B cell (primary cell): ENCODE measurements at regions not wholly inside any gene's neighbourhood (a gene's known extent, or its start where the extent isn't known, plus 50 kb on each side); places are given as distances from the start of the nearest gene placed in this dataset.

Experiments used
- ATAC-seq: fragments of 200-7000 bp; cut with Tn5 transposase; one replicate; pipeline ENCODE4 v1.10.0; 2021; ENCODE audit warnings: low read depth, mild to moderate bottlenecking, moderate number of reproducible peaks, moderate library complexity
- CTCF ChIA-PET: fragments of 350-600 bp; sonication (Branson Sonifier 250); formaldehyde crosslinking; loops from one replicate; lab custom pipeline; 2021; ENCODE audit warnings: antibody characterized with exemption, inconsistent platforms; lab: Charles Lee
- POLR2A ChIA-PET: fragments of 350-600 bp; sonication (Branson Sonifier 250); formaldehyde crosslinking; loops from one replicate; lab custom pipeline; 2021; ENCODE audit warnings: antibody characterized with exemption; lab: Charles Lee
- DNase-seq: peaks from one replicate; pipeline ENCODE4 v3.0.0; 2013
- H2AFZ ChIP-seq: 2 replicates; pipeline ENCODE4 v1.6.1; 2012; ENCODE audit warnings: mild to moderate bottlenecking, low read depth, low read length; ENCODE audit not compliant: insufficient read depth, poor library complexity, severe bottlenecking
- H3K27ac ChIP-seq, 2 donors: 1 replicate in 1 of 2; 2 replicates in 1 of 2; pipeline ENCODE4 v1.5.1; 2012 to 2013; ENCODE audit warnings: low read length in 2 of 2, mild to moderate bottlenecking in 2 of 2, moderate library complexity in 1 of 2
- H3K27me3 ChIP-seq, 4 experiments: fragments of 200-600 bp in 1 of 4; sonication (generic) in 1 of 4; replicated peaks in 1 of 4; 1 replicate in 2 of 4; 2 replicates in 2 of 4; pipeline versions ENCODE4 v1.6.1 to v1.7.0; 2013 to 2016; ENCODE audit warnings: low read length in 3 of 4, mild to moderate bottlenecking in 2 of 4, mixed read lengths in 1 of 4, moderate library complexity in 1 of 4; ENCODE audit not compliant: insufficient read depth in 4 of 4, control insufficient read depth in 3 of 4; ENCODE audit errors: control extremely low read depth in 1 of 4
- H3K36me3 ChIP-seq, 2 experiments: replicated peaks in 1 of 2; 1 replicate in 1 of 2; 2 replicates in 1 of 2; pipeline versions ENCODE4 v1.6.1 to v1.7.1; 2013; ENCODE audit warnings: low read length in 1 of 2; ENCODE audit not compliant: insufficient read depth in 2 of 2, control insufficient read depth in 1 of 2; ENCODE audit errors: control extremely low read depth in 1 of 2, extremely low read depth in 1 of 2
- H3K4me1 ChIP-seq, 2 donors: fragments of 200-600 bp in 1 of 2; sonication (generic) in 1 of 2; 1 replicate in 1 of 2; 2 replicates in 1 of 2; pipeline versions ENCODE4 v1.5.1 to v1.6.1; 2013 to 2017; ENCODE audit warnings: low read length in 2 of 2; ENCODE audit not compliant: control insufficient read depth in 2 of 2, insufficient read depth in 2 of 2
- H3K4me2 ChIP-seq: replicated peaks from 2 replicates; pipeline ENCODE3; 2012; ENCODE audit warnings: mild to moderate bottlenecking, low read depth, low read length; ENCODE audit not compliant: poor library complexity, severe bottlenecking
- H3K4me3 ChIP-seq, 5 experiments: fragments of 200-600 bp in 1 of 5; sonication (generic) in 1 of 5; 1 replicate in 3 of 5; 2 replicates in 2 of 5; pipeline versions ENCODE4 v1.5.1 to v1.7.0; 2011 to 2016; ENCODE audit warnings: low read length in 4 of 5, mild to moderate bottlenecking in 4 of 5, low read depth in 2 of 5, control low read depth in 1 of 5, moderate library complexity in 1 of 5; ENCODE audit not compliant: insufficient read depth in 1 of 5; ENCODE audit errors: control extremely low read depth in 1 of 5, extremely low read depth in 1 of 5
- H3K79me2 ChIP-seq: fragments of 200-600 bp; sonication (generic); one replicate; pipeline ENCODE4 v1.6.0; 2016; ENCODE audit warnings: low read length; ENCODE audit not compliant: control insufficient read depth, insufficient read depth
- H3K9ac ChIP-seq: fragments of 200-600 bp; sonication (generic); 2 replicates; pipeline ENCODE4 v1.6.1; 2017; ENCODE audit warnings: mild to moderate bottlenecking, low read length, moderate library complexity
- H3K9me3 ChIP-seq, 3 donors: one replicate each; pipeline versions ENCODE4 v1.6.1 to v1.7.1; 2013; ENCODE audit warnings: low read length in 2 of 3; ENCODE audit not compliant: control insufficient read depth in 2 of 3, insufficient read depth in 1 of 3; ENCODE audit errors: control extremely low read depth in 1 of 3
- H4K20me1 ChIP-seq: 2 replicates; pipeline ENCODE4 v1.6.0; 2012; ENCODE audit warnings: mild to moderate bottlenecking, low read length; ENCODE audit not compliant: insufficient read depth, control insufficient read depth, poor library complexity, severe bottlenecking
- H3K27ac Mint-ChIP-seq: one replicate; pipeline ENCODE4 v1.8.0; 2021; ENCODE audit warnings: mixed read lengths
- H3K27me3 Mint-ChIP-seq: one replicate; pipeline ENCODE4 v1.8.0; 2021; ENCODE audit warnings: mixed read lengths
- H3K4me1 Mint-ChIP-seq: one replicate; pipeline ENCODE4 v1.8.0; 2021; ENCODE audit warnings: mixed read lengths
- H3K4me3 Mint-ChIP-seq: one replicate; pipeline ENCODE4 v1.8.0; 2021; ENCODE audit warnings: mixed read lengths
- H3K9me3 Mint-ChIP-seq: one replicate; pipeline ENCODE4 v1.8.0; 2022; ENCODE audit warnings: mixed read lengths; ENCODE audit not compliant: insufficient read depth
- CTCF ChIP-seq: fragments of 200-600 bp; IDR thresholded peaks from one replicate; pipeline ENCODE4 v1.8.0; 2022; ENCODE audit warnings: antibody characterized with exemption, mild to moderate bottlenecking
- EZH2 ChIP-seq: IDR thresholded peaks from 2 replicates; pipeline ENCODE4 v1.6.1; 2012; ENCODE audit warnings: borderline replicate concordance, low read depth, mild to moderate bottlenecking, moderate library complexity, low read length; ENCODE audit not compliant: insufficient read depth, poor library complexity, severe bottlenecking
- WGBS: methylation state at CpG from one replicate; pipeline ENCODE4 v1.1.5; 2013; ENCODE audit warnings: missing lambda C conversion rate; ENCODE audit not compliant: insufficient coverage; 5-methylcytosine and 5-hydroxymethylcytosine counted together
- intact Hi-C: fragments of 100-400 bp; cut with micrococcal nuclease; formaldehyde crosslinking; loops from one replicate; pipeline ENCODE4 v1.10.0; 2022

GRCh38 chr5:125233944-125234343, 487.5 kb upstream of the ZNF608 start:
- Histone ChIP-seq H3K4me2 (no peak overlapping the region), H3K27me3 (no peaks in the 10 kb centered on the region), H4K20me1 (no peaks in the 10 kb centered on the region), H3K4me3 (no peak overlapping the region), H3K79me2 (no peaks in the 10 kb centered on the region), H3K4me1 (no peaks in the 10 kb centered on the region), H3K27ac (no peak overlapping the region), H3K9me3 (no peaks in the 10 kb centered on the region), H3K36me3 (no peaks in the 10 kb centered on the region), H2AFZ (no peak overlapping the region), H3K9ac (no peak overlapping the region)
- TF ChIP-seq EZH2 (no peak), CTCF (no peak)
- H3K9me3 Mint-ChIP-seq, result no peaks in the 10 kb centered on the region
- no peak for ATAC-seq
- no CpG with 5 or more reads among the region's 2 CpGs for WGBS
- POLR2A ChIA-PET, result no interaction called here
- no peak overlapping the region for H3K27ac Mint-ChIP-seq
- intact Hi-C loops, result no loop called here
- CTCF ChIA-PET, result no interaction called here
- peaks cover 3% of the 10 kb centered on the region for H3K4me1 Mint-ChIP-seq
- DNase-seq, result no peak
- H3K4me3 Mint-ChIP-seq, result no peak overlapping the region
- H3K27me3 Mint-ChIP-seq, result no peaks in the 10 kb centered on the region

- ATAC-seq (no peak), DNase-seq (no peak)
- H3K9ac ChIP-seq, result no peak overlapping the region
- ChIA-PET POLR2A (no interaction called here), CTCF (no interaction called here)
- Mint-ChIP-seq H3K4me3 (no peak overlapping the region), H3K4me1 (peaks cover 3% of the 10 kb centered on the region), H3K27me3 (no peaks in the 10 kb centered on the region), H3K9me3 (no peaks in the 10 kb centered on the region), H3K27ac (no peak overlapping the region)
- intact Hi-C loops, result no loop called here
- WGBS, result no CpG with 5 or more reads among the region's 2 CpGs
- H2AFZ ChIP-seq, result no peak overlapping the region
- H3K27ac ChIP-seq, result no peak overlapping the region
- no peak overlapping the region for H3K4me2 ChIP-seq
- no peak for TF ChIP-seq EZH2
- H3K4me3 ChIP-seq, result no peak overlapping the region
- H3K27me3 ChIP-seq, result no peaks in the 10 kb centered on the region
- no peaks in the 10 kb centered on the region for H3K79me2 ChIP-seq
- H3K9me3 ChIP-seq, result no peaks in the 10 kb centered on the region
- H3K36me3 ChIP-seq, result no peaks in the 10 kb centered on the region
- no peaks in the 10 kb centered on the region for H4K20me1 ChIP-seq
- no peaks in the 10 kb centered on the region for H3K4me1 ChIP-seq
These were observed 489.6 kb upstream of the ZNF608 start for GRCh38 chr5:125236007-125236406.
